GM23248 (cell line): ENCODE measurements at regions not wholly inside any gene's neighbourhood (a gene's known extent, or its start where the extent isn't known, plus 50 kb on each side); places are given as distances from the start of the nearest gene placed in this dataset.

ENCODE experiments used
- DNase-seq: peaks from one replicate; pipeline ENCODE4 v3.0.0-alpha.2; 2015
- H2AFZ ChIP-seq: fragments of 200-600 bp; sonication (generic); 2 replicates; pipeline ENCODE4 v1.6.1; 2016; ENCODE audit warnings: antibody characterized with exemption
- H3F3A ChIP-seq: fragments of 200-600 bp; sonication (generic); 2 replicates; pipeline ENCODE4 v1.6.1; 2016; ENCODE audit warnings: mild to moderate bottlenecking, antibody characterized with exemption, mixed run types; ENCODE audit not compliant: insufficient read depth
- H3K27ac ChIP-seq: fragments of 200-600 bp; sonication (generic); 2 replicates; pipeline ENCODE4 v1.5.1; 2016; ENCODE audit warnings: mild to moderate bottlenecking
- H3K27me3 ChIP-seq: fragments of 200-600 bp; sonication (generic); replicated peaks from 2 replicates; pipeline ENCODE4 v1.6.1; 2016; ENCODE audit warnings: mild to moderate bottlenecking; ENCODE audit not compliant: insufficient read depth
- H3K36me3 ChIP-seq: fragments of 200-600 bp; sonication (generic); 2 replicates; pipeline ENCODE4 v1.6.1; 2016; ENCODE audit warnings: low read depth, mild to moderate bottlenecking
- H3K4me1 ChIP-seq: fragments of 200-600 bp; sonication (generic); 2 replicates; pipeline ENCODE4 v1.6.1; 2016; ENCODE audit warnings: mild to moderate bottlenecking; ENCODE audit not compliant: insufficient read depth
- H3K4me2 ChIP-seq: fragments of 200-600 bp; sonication (generic); one replicate; pipeline ENCODE4 v1.6.1; 2016; ENCODE audit warnings: mild to moderate bottlenecking; ENCODE audit not compliant: unreplicated experiment
- H3K4me3 ChIP-seq: fragments of 200-600 bp; sonication (generic); 2 replicates; pipeline ENCODE4 v1.5.1; 2016; ENCODE audit warnings: mild to moderate bottlenecking
- H3K79me2 ChIP-seq: fragments of 200-600 bp; sonication (generic); 2 replicates; pipeline ENCODE4 v1.6.1; 2016; ENCODE audit warnings: mild to moderate bottlenecking; ENCODE audit not compliant: insufficient read depth
- H3K9ac ChIP-seq: fragments of 200-600 bp; sonication (generic); 2 replicates; pipeline ENCODE4 v1.6.1; 2016; ENCODE audit warnings: mild to moderate bottlenecking
- H3K9me2 ChIP-seq: fragments of 200-600 bp; sonication (generic); 2 replicates; pipeline ENCODE4 v1.6.1; 2016; ENCODE audit warnings: mixed run types, mild to moderate bottlenecking, moderate library complexity; ENCODE audit not compliant: insufficient read depth
- H3K9me3 ChIP-seq: fragments of 200-600 bp; sonication (generic); one replicate; pipeline ENCODE4 v1.6.1; 2017; ENCODE audit warnings: low read depth
- H4K20me1 ChIP-seq: fragments of 200-600 bp; sonication (generic); 2 replicates; pipeline ENCODE4 v1.6.0; 2016; ENCODE audit not compliant: insufficient read depth
- EZH2 ChIP-seq: fragments of 200-600 bp; sonication (generic); IDR thresholded peaks from 2 replicates; pipeline ENCODE4 v1.6.1; 2018; ENCODE audit warnings: antibody characterized with exemption, mild to moderate bottlenecking; ENCODE audit not compliant: insufficient read depth, poor library complexity, severe bottlenecking
- EZH2phosphoT487 ChIP-seq: fragments of 200-600 bp; sonication (generic); IDR thresholded peaks from 2 replicates; pipeline ENCODE4 v1.6.1; 2018; ENCODE audit warnings: antibody characterized with exemption, moderate library complexity, mild to moderate bottlenecking, low read depth; ENCODE audit not compliant: insufficient read depth
- WGBS, 2 experiments: methylation state at CpG; one replicate each; pipeline ENCODE4 v1.1.6; 2015 to 2017; ENCODE audit warnings: low lambda C conversion rate in 2 of 2, low coverage in 1 of 2; ENCODE audit errors: missing lambda C conversion rate in 2 of 2; 5-methylcytosine and 5-hydroxymethylcytosine counted together
- in situ Hi-C: fragments of 300-500 bp; cut with MboI; formaldehyde crosslinking; loops from 2 replicates; pipeline ENCODE4 v1.15.0; 2020

GRCh38 chr12:92439420-92439805 is 263.4 kb upstream of the PLEKHG7 start:
- H3K4me2 ChIP-seq: peak overlapping the region; percentile 4
- no peak overlapping the region for H3K9ac ChIP-seq
- H3K9me3 ChIP-seq: no peaks in the 10 kb centered on the region
- 0% methylated on average over 1 of the region's 1 CpG for WGBS, 2 experiments
- TF ChIP-seq EZH2 (no peak), EZH2phosphoT487 (no peak)
- no peaks in the 10 kb centered on the region for H3K9me2 ChIP-seq
- H4K20me1 ChIP-seq: no peaks in the 10 kb centered on the region
- H3K27me3 ChIP-seq: no peaks in the 10 kb centered on the region
- no peaks in the 10 kb centered on the region for H3K79me2 ChIP-seq
- DNase-seq: peak; percentile 94
- H2AFZ ChIP-seq: no peak overlapping the region
- H3F3A ChIP-seq: peaks cover 16% of the 10 kb centered on the region
- H3K27ac ChIP-seq: peak overlapping the region; percentile 40
- no peaks in the 10 kb centered on the region for H3K36me3 ChIP-seq
- peaks cover 15% of the 10 kb centered on the region for H3K4me1 ChIP-seq
- H3K4me3 ChIP-seq: no peak overlapping the region
- in situ Hi-C loops: no loop called here

GRCh38 chr12:92438641-92439419 is 264.0 kb upstream of the PLEKHG7 start:
- no peaks in the 10 kb centered on the region for H3K27me3 ChIP-seq
- H3K9me2 ChIP-seq: no peaks in the 10 kb centered on the region
- TF ChIP-seq EZH2 (no peak), EZH2phosphoT487 (no peak)
- no peak overlapping the region for H3K9ac ChIP-seq
- WGBS, 2 experiments: 62 to 66% methylated on average over 4 of the region's 4 CpGs
- peaks cover 15% of the 10 kb centered on the region for H3K4me1 ChIP-seq
- peak overlapping the region; percentile 4 for H3K4me2 ChIP-seq
- H3K79me2 ChIP-seq: no peaks in the 10 kb centered on the region
- peak; percentile 74 for DNase-seq
- H3K4me3 ChIP-seq: no peak overlapping the region
- no peak overlapping the region for H2AFZ ChIP-seq
- H3F3A ChIP-seq: peaks cover 16% of the 10 kb centered on the region
- no peaks in the 10 kb centered on the region for H3K9me3 ChIP-seq
- H3K27ac ChIP-seq: peak overlapping the region; percentile 40
- no peaks in the 10 kb centered on the region for H3K36me3 ChIP-seq
- no peaks in the 10 kb centered on the region for H4K20me1 ChIP-seq
- in situ Hi-C loops: no loop called here

GRCh38 chr12:92437452-92437851 is 265.3 kb upstream of the PLEKHG7 start:
- no peak overlapping the region for H3K4me2 ChIP-seq
- WGBS, 2 experiments: 43 to 50% methylated on average over 1 of the region's 1 CpG
- no peaks in the 10 kb centered on the region for H4K20me1 ChIP-seq
- no peaks in the 10 kb centered on the region for H3K9me3 ChIP-seq
- no peaks in the 10 kb centered on the region for H3K9me2 ChIP-seq
- H3F3A ChIP-seq: peaks cover 16% of the 10 kb centered on the region
- no peaks in the 10 kb centered on the region for H3K79me2 ChIP-seq
- TF ChIP-seq EZH2phosphoT487 (no peak), EZH2 (no peak)
- in situ Hi-C loops: no loop called here
- peaks cover 15% of the 10 kb centered on the region for H3K4me1 ChIP-seq
- no peak overlapping the region for H2AFZ ChIP-seq
- no peaks in the 10 kb centered on the region for H3K27me3 ChIP-seq
- no peak overlapping the region for H3K27ac ChIP-seq
- no peaks in the 10 kb centered on the region for H3K36me3 ChIP-seq
- no peak overlapping the region for H3K9ac ChIP-seq
- no peak for DNase-seq
- no peak overlapping the region for H3K4me3 ChIP-seq

GRCh38 chr12:92436856-92437255 is 265.9 kb upstream of the PLEKHG7 start:
- H3K9me3 ChIP-seq: no peaks in the 10 kb centered on the region
- no peak for TF ChIP-seq EZH2phosphoT487
- TF ChIP-seq EZH2: no peak
- no peaks in the 10 kb centered on the region for H3K79me2 ChIP-seq
- no peak overlapping the region for H3K4me2 ChIP-seq
- no peak overlapping the region for H2AFZ ChIP-seq
- no peaks in the 10 kb centered on the region for H3K9me2 ChIP-seq
- H4K20me1 ChIP-seq: no peaks in the 10 kb centered on the region
- H3K4me1 ChIP-seq: peaks cover 15% of the 10 kb centered on the region
- DNase-seq: no peak
- in situ Hi-C loops: no loop called here
- 92 to 98% methylated on average over 2 of the region's 2 CpGs for WGBS, 2 experiments
- no peaks in the 10 kb centered on the region for H3K27me3 ChIP-seq
- H3K9ac ChIP-seq: no peak overlapping the region
- H3K27ac ChIP-seq: no peak overlapping the region
- peaks cover 16% of the 10 kb centered on the region for H3F3A ChIP-seq
- H3K4me3 ChIP-seq: no peak overlapping the region
- no peaks in the 10 kb centered on the region for H3K36me3 ChIP-seq
